Ishikawa (cell line): ENCODE measurements at regions not wholly inside any gene's neighbourhood (a gene's known extent, or its start where the extent isn't known, plus 50 kb on each side); places are given as distances from the start of the nearest gene placed in this dataset.
A peak's percentile ranks its signal among the peaks of the same experiment; 100 is the strongest.

Experiments used
- CEBPB ChIP-seq: IDR thresholded peaks from 2 replicates; pipeline ENCODE4 v1.6.1; 2012
- CREB1 ChIP-seq: IDR thresholded peaks from 2 replicates; pipeline ENCODE4 v1.6.1; 2012; ENCODE audit warnings: low read depth
- EGR1 ChIP-seq: IDR thresholded peaks from 2 replicates; pipeline ENCODE4 v1.6.1; 2012
- EP300 ChIP-seq: IDR thresholded peaks from 2 replicates; pipeline ENCODE4 v1.6.1; 2012; ENCODE audit warnings: borderline replicate concordance
- FOXM1 ChIP-seq: IDR thresholded peaks from 2 replicates; pipeline ENCODE4 v1.6.1; 2012; ENCODE audit warnings: low read depth, borderline replicate concordance
- MAX ChIP-seq: IDR thresholded peaks from 2 replicates; pipeline ENCODE4 v1.6.1; 2012
- NFIC ChIP-seq: IDR thresholded peaks from 2 replicates; pipeline ENCODE4 v1.6.1; 2012
- RAD21 ChIP-seq: IDR thresholded peaks from 2 replicates; pipeline ENCODE4 v1.6.1; 2012; ENCODE audit warnings: low read depth
- REST ChIP-seq: IDR thresholded peaks from 2 replicates; pipeline ENCODE4 v1.6.1; 2012; ENCODE audit warnings: low read depth, mild to moderate bottlenecking
- TAF1 ChIP-seq: IDR thresholded peaks from 2 replicates; pipeline ENCODE4 v1.6.1; 2012; ENCODE audit warnings: low read depth, mild to moderate bottlenecking
- TCF12 ChIP-seq: IDR thresholded peaks from 2 replicates; pipeline ENCODE4 v1.6.1; 2012; ENCODE audit warnings: low read depth
- TEAD4 ChIP-seq: IDR thresholded peaks from 2 replicates; pipeline ENCODE4 v1.6.1; 2012
- USF1 ChIP-seq: IDR thresholded peaks from 2 replicates; pipeline ENCODE4 v1.6.1; 2012
- YY1 ChIP-seq: IDR thresholded peaks from 2 replicates; pipeline ENCODE4 v1.6.1; 2012; ENCODE audit warnings: low read depth
- ZBTB7A ChIP-seq: IDR thresholded peaks from 2 replicates; pipeline ENCODE4 v1.6.1; 2012; ENCODE audit warnings: low read depth

- TF ChIP-seq FOXM1 (no peak), TAF1 (no peak), TEAD4 (no peak), ZBTB7A (no peak), EP300 (no peak), CEBPB (no peak), TCF12 (no peak), NFIC (no peak), RAD21 (no peak)
These were observed 154.4 kb upstream of the HES1 start for GRCh38 chr3:193981504-193981903.

- TF ChIP-seq CEBPB (no peak), NFIC (peak; percentile 80), EGR1 (no peak)
These were observed 153.7 kb upstream of the HES1 start for GRCh38 chr3:193982258-193982659.

GRCh38 chr3:193983846-193984818 is 151.8 kb upstream of the HES1 start:
- TF ChIP-seq YY1 (no peak), NFIC (no peak), CEBPB (no peak), MAX (no peak), TAF1 (no peak), FOXM1 (no peak), TCF12 (no peak), EP300 (no peak), REST (no peak), CREB1 (no peak), TEAD4 (no peak), RAD21 (no peak), EGR1 (no peak), USF1 (no peak)

GRCh38 chr3:193984876-193985275 is 151.1 kb upstream of the HES1 start:
- TF ChIP-seq YY1 (no peak), CEBPB (no peak), FOXM1 (no peak), EGR1 (no peak), TEAD4 (no peak), REST (no peak), CREB1 (no peak)

- TF ChIP-seq MAX (no peak), ZBTB7A (no peak), USF1 (no peak)
These were observed 148.8 kb upstream of the HES1 start for GRCh38 chr3:193987186-193987585.

GRCh38 chr3:193989186-193989585 is 146.8 kb upstream of the HES1 start:
- no peak for TF ChIP-seq CREB1
- no peak for TF ChIP-seq FOXM1
- TF ChIP-seq MAX = no peak
- TF ChIP-seq ZBTB7A = no peak
- TF ChIP-seq EP300 = no peak
